Endothelial cell of umbilical vein (primary cell): ENCODE measurements at regions not wholly inside any gene's neighbourhood (a gene's known extent, or its start where the extent isn't known, plus 50 kb on each side); places are given as distances from the start of the nearest gene placed in this dataset.

Source experiments
- JUN ChIP-seq: IDR thresholded peaks from 2 replicates; pipeline ENCODE4 v1.6.1; 2011; ENCODE audit warnings: borderline replicate concordance, low read depth; ENCODE audit not compliant: insufficient read length, insufficient read depth
- TF ChIP-seq, protein P1 (sequence below), 2 donors: IDR thresholded peaks; 1 replicate in 1 of 2; 2 replicates in 1 of 2; pipeline ENCODE4 v1.5.1; 2011; ENCODE audit warnings: low read length in 2 of 2, mild to moderate bottlenecking in 2 of 2, moderate library complexity in 2 of 2, control low read depth in 1 of 2, inconsistent platforms in 1 of 2, low read depth in 1 of 2; ENCODE audit not compliant: insufficient read depth in 1 of 2; ENCODE audit errors: extremely low read depth in 1 of 2

- TF ChIP-seq, protein P1, sequence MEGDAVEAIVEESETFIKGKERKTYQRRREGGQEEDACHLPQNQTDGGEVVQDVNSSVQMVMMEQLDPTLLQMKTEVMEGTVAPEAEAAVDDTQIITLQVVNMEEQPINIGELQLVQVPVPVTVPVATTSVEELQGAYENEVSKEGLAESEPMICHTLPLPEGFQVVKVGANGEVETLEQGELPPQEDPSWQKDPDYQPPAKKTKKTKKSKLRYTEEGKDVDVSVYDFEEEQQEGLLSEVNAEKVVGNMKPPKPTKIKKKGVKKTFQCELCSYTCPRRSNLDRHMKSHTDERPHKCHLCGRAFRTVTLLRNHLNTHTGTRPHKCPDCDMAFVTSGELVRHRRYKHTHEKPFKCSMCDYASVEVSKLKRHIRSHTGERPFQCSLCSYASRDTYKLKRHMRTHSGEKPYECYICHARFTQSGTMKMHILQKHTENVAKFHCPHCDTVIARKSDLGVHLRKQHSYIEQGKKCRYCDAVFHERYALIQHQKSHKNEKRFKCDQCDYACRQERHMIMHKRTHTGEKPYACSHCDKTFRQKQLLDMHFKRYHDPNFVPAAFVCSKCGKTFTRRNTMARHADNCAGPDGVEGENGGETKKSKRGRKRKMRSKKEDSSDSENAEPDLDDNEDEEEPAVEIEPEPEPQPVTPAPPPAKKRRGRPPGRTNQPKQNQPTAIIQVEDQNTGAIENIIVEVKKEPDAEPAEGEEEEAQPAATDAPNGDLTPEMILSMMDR (IDR thresholded peaks at IDR 0.05; ENCODE audit: extremely low read depth in 1 of 2, insufficient read depth in 1 of 2, low read depth in 1 of 2, low read length in 2 of 2), result no peak
- no peak for TF ChIP-seq JUN
These were observed 70.5 kb downstream of the GPR65 start for GRCh38 chr14:88075269-88075981.
